Ovary (tissue), 7 donors: ENCODE measurements at regions not wholly inside any gene's neighbourhood (a gene's known extent, or its start where the extent isn't known, plus 50 kb on each side); places are given as distances from the start of the nearest gene placed in this dataset.

Source experiments
- DNase-seq, 5 donors: peaks; one replicate each; pipeline ENCODE4 v3.0.0-alpha.2; 2019 to 2020
- H3K27ac ChIP-seq, 2 donors: fragments of 200-600 bp; one replicate each; pipeline versions ENCODE4 v1.5.1 to v1.8.0; 2019 to 2022
- H3K27me3 ChIP-seq: fragments of 200-600 bp; one replicate; pipeline ENCODE4 v1.8.0; 2022
- H3K36me3 ChIP-seq: fragments of 200-600 bp; sonication (generic); one replicate; pipeline ENCODE4 v1.5.1; 2019
- H3K4me1 ChIP-seq: one replicate; pipeline ENCODE4 v1.8.1; 2013; ENCODE audit warnings: mild to moderate bottlenecking, moderate library complexity; ENCODE audit not compliant: insufficient read depth
- H3K4me3 ChIP-seq: fragments of 200-600 bp; sonication (generic); one replicate; pipeline ENCODE4 v1.5.1; 2017
- H3K9me3 ChIP-seq, 2 donors: fragments of 200-600 bp in 1 of 2; sonication (generic) in 1 of 2; one replicate each; pipeline versions ENCODE4 v1.5.1 to v1.8.1; 2013 to 2019; ENCODE audit warnings: mild to moderate bottlenecking in 1 of 2, moderate library complexity in 1 of 2
- CTCF ChIP-seq, 3 donors: fragments of 450-650 bp in 2 of 3; fragments of 200-600 bp in 1 of 3; IDR thresholded peaks; one replicate each; pipeline versions ENCODE4 v1.5.1 to v1.8.0; 2016 to 2022; ENCODE audit warnings: antibody characterized with exemption in 3 of 3, mild to moderate bottlenecking in 1 of 3
- EP300 ChIP-seq: sonication (generic); formaldehyde crosslinking; IDR thresholded peaks from one replicate; pipeline ENCODE4 v1.6.1; 2017; ENCODE audit warnings: antibody characterized with exemption
- POLR2A ChIP-seq: fragments of 450-650 bp; IDR thresholded peaks from one replicate; pipeline ENCODE4 v1.6.1; 2017; ENCODE audit warnings: antibody characterized with exemption, mild to moderate bottlenecking, moderate library complexity
- WGBS, 3 donors: extraction: QIAGEN DNeasy Blood & Tissue Kit in 1 of 3; methylation state at CpG; one replicate each; pipeline versions ENCODE4 v1.1.5 to v1.1.7; 2013 to 2017; 5-methylcytosine and 5-hydroxymethylcytosine counted together
- intact Hi-C, 4 donors: fragments of 100-400 bp; cut with DNase I; formaldehyde crosslinking; loops; one replicate each; pipeline versions ENCODE4 v1.11.0 to v1.15.1; 2022 to 2023
- donor health status: DM: no; HTN: no; CAD: no; lungs with moderate emphysema.
- donor health status: DM: no; HTN: no; CAD: no.
- donor health status: Bipolar disorder and iron deficiency.
- donor health status: DM: no; HTN: no; CAD: no.
- donor health status: DM: yes; HTN: yes; CAD: no.

GRCh38 chr9:6076851-6077250 lies 61.4 kb upstream of the RANBP6 start:
- no peak for DNase-seq
- H3K4me1 ChIP-seq, result peaks cover 2% of the 10 kb centered on the region
- 83 to 84% (median 84%) methylated on average over 6 of the region's 6 CpGs for WGBS, 3 donors

GRCh38 chr9:6073731-6074130 lies 58.3 kb upstream of the RANBP6 start:
- H3K27me3 ChIP-seq, result no peaks in the 10 kb centered on the region
- H3K4me1 ChIP-seq, result no peaks in the 10 kb centered on the region
- no peaks in the 10 kb centered on the region for H3K9me3 ChIP-seq
- intact Hi-C loops, result no loop called here
- TF ChIP-seq EP300 (no peak), POLR2A (no peak), CTCF (IDR thresholded peaks at IDR 0.05) (no peak)
- H3K4me3 ChIP-seq, result no peak overlapping the region
- H3K36me3 ChIP-seq, result no peaks in the 10 kb centered on the region
- H3K27ac ChIP-seq, result no peak overlapping the region
- 83 to 93% (median 93%) methylated on average over 2 of the region's 2 CpGs for WGBS, 3 donors
- DNase-seq, result no peak

More at GRCh38 chr9:6076851-6077250, 61.4 kb upstream of the RANBP6 start:
- Histone ChIP-seq H3K27ac (no peak overlapping the region), H3K9me3 (no peaks in the 10 kb centered on the region), H3K27me3 (no peaks in the 10 kb centered on the region), H3K4me3 (no peak overlapping the region), H3K36me3 (no peaks in the 10 kb centered on the region)
- intact Hi-C loops, result no loop called here
- no peak for TF ChIP-seq EP300
- no peak for TF ChIP-seq CTCF (IDR thresholded peaks at IDR 0.05)
- no peak for TF ChIP-seq POLR2A

GRCh38 chr9:6072865-6073264 lies 57.4 kb upstream of the RANBP6 start:
- H3K9me3 ChIP-seq, result no peaks in the 10 kb centered on the region
- no peaks in the 10 kb centered on the region for H3K4me1 ChIP-seq
- intact Hi-C loops, result no loop called here
- H3K27me3 ChIP-seq, result no peaks in the 10 kb centered on the region
- TF ChIP-seq EP300 (no peak), POLR2A (no peak), CTCF (IDR thresholded peaks at IDR 0.05) (no peak)
- H3K36me3 ChIP-seq, result no peaks in the 10 kb centered on the region
- H3K4me3 ChIP-seq, result no peak overlapping the region
- H3K27ac ChIP-seq, result no peak overlapping the region
- DNase-seq, result no peak
- 77 to 91% (median 81%) methylated on average over 7 of the region's 7 CpGs for WGBS, 3 donors

GRCh38 chr9:6072453-6072852 lies 57.0 kb upstream of the RANBP6 start:
- Histone ChIP-seq H3K27me3 (no peaks in the 10 kb centered on the region), H3K4me1 (no peaks in the 10 kb centered on the region), H3K36me3 (no peaks in the 10 kb centered on the region), H3K4me3 (no peak overlapping the region), H3K9me3 (no peaks in the 10 kb centered on the region), H3K27ac (no peak overlapping the region)
- intact Hi-C loops, result no loop called here
- no peak for DNase-seq
- no peak for TF ChIP-seq EP300
- TF ChIP-seq CTCF (IDR thresholded peaks at IDR 0.05), result no peak
- no peak for TF ChIP-seq POLR2A

- intact Hi-C loops, result no loop called here
- H3K36me3 ChIP-seq, result no peaks in the 10 kb centered on the region
- no peak overlapping the region for H3K4me3 ChIP-seq
- H3K4me1 ChIP-seq, result no peaks in the 10 kb centered on the region
- H3K9me3 ChIP-seq, result no peaks in the 10 kb centered on the region
- no peaks in the 10 kb centered on the region for H3K27me3 ChIP-seq
- H3K27ac ChIP-seq, result no peak overlapping the region
- TF ChIP-seq CTCF (IDR thresholded peaks at IDR 0.05) (no peak), EP300 (no peak), POLR2A (no peak)
- DNase-seq, result no peak
Measured at GRCh38 chr9:6068983-6069382, 53.6 kb upstream of the RANBP6 start.
